NCI-H82 (cell line): ENCODE measurements at regions not wholly inside any gene's neighbourhood (a gene's known extent, or its start where the extent isn't known, plus 50 kb on each side); places are given as distances from the start of the nearest gene placed in this dataset.

Experiments
- DNase-seq: peaks from one replicate; lab custom pipeline; 2025; lab: John Stamatoyannopoulos, UW

DNA sequence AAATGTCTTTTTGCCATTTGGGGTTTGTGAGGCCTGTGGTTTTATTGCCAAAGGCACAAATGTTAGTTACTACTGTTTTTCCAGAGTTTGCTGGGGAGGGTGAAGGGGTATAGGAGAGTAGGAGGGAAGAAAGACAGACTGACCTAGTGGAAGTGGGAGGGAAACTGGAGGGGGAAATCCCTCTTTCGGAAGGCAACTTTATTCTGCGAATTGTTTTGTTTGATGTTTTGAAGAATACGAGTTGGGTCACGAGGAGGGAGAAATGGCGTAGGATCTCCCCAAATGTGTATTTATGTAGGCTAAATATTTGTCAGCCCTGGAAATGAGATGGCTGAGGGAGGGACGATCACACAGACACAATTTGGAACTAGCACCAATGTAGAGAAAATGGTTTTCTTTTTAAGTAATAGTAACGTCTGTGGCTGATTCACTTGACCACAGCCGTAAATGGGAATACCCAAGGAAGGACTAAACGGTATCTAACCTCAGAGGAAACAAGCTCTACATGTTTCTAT, 172.3 kb downstream of the ICOS start:
- peak; percentile 11 for DNase-seq

GRCh38 chr2:204109681-204110080, 173.1 kb downstream of the ICOS start:
- no peak for DNase-seq

DNA sequence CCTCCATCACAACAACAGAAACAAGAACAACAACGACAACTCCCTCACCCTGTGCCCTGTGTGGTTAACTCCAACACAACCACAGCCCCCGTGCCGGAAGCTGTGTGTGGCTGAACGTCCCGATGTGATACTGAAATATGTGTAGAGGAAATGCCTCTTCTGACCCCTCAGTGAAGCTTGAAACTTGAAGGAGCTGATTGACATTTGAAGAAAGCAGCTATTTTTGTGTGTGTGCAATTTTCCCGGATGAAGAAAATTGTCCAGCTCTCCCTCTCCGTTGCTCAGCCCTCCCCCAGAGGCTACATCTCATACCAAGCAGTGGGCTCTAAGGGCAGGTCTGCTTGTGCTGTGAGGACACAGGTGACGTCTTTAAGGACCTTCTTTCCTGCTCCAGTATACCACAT, 173.8 kb downstream of the ICOS start:
- no peak for DNase-seq

GRCh38 chr2:204110751-204111516, 174.4 kb downstream of the ICOS start:
- DNase-seq, result no peak

DNA sequence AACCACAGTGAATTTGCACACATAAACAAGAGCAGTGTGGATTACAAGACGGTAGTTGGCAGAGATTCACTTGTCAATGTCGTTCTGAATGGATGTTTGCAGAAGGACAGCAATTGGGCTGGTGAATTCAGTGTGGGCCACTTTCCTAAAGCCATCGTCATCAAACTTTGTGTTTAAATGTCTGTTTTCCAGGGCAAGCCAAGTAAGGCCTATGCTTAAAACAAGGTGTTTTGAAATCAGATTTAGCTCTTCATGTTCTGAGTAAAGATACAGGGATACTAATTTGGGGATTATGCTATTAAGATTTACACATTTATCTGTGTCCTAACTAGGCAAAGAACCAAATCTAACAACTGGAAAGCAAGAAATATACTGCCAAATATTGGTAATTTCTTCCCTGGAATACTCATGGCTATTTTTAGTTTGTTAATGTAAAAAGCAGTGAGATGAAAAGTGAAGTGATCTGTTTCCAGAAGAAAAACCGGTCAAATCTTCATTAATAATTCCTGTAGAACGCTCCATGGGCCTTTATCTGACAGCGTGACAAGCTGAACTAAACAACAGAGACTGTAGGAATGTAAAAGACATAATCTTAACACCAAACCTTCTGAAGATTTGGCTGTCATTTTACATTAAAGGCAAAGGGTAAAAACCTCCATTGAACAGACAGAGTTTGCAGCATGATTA, 175.7 kb downstream of the ICOS start:
- no peak for DNase-seq

- DNase-seq, result no peak
Measured at GRCh38 chr2:204114295-204115136, 178.0 kb downstream of the ICOS start.

- no peak for DNase-seq
Measured at GRCh38 chr2:204115137-204116056, 178.8 kb downstream of the ICOS start.

DNA sequence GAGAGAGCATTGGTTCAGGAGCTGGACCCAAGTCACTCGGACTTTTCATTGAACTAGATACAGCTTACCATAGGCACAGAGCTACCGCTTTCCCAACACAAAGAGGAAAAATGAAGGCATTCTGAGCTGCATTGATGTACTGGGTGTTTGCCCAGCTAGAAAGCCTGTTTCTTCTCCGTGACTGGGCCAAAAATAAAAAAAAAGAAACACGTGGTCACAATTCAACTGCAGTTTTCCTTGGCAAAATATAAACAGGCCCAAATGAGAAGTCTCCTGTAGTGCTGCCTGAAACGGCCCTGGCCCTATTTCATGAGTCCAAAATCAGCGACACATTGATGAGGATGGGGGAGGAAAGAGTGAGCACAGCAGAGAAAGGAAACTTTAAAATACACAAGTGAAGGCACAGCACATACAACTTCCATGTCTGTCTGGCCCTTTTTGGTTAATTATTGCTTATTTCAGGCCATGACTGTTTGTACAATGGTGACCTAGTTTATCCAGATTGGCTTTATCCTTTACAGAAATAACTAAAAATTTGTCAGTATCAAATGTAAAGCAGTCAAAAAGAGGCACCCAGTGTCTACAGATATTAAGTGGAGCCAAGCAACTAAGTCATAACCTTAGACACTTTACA, 179.7 kb downstream of the ICOS start:
- no peak for DNase-seq

GRCh38 chr2:204122425-204122824, 185.9 kb downstream of the ICOS start:
- no peak for DNase-seq

DNA sequence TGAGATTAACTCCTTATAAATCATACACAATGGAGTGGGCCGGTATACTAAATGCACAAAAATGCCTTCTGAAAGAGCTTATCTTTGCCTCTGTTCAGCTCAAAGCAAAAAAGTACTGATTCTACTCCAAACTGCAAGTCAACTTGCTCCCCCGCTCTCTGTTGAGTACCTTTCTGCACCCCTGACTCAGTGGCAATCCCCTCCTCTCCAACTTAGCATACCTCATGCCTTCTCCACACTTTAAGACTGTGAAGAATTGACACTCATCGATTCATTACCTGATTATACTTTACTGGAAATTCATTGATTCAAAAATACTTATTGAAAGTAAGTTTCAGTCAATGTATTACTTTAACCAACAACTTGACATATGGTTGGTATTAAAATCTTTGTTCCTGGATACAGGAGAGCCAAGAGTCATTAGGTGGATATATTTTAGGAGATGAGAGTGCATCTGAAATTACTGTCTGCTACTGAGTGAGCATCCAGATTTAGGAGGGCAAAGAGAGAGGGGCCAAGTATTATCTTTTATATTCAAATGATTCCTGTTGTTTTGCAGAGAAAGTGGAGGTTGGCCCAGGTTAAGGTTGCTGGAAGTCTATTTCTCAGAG, 187.7 kb downstream of the ICOS start:
- no peak for DNase-seq

DNA sequence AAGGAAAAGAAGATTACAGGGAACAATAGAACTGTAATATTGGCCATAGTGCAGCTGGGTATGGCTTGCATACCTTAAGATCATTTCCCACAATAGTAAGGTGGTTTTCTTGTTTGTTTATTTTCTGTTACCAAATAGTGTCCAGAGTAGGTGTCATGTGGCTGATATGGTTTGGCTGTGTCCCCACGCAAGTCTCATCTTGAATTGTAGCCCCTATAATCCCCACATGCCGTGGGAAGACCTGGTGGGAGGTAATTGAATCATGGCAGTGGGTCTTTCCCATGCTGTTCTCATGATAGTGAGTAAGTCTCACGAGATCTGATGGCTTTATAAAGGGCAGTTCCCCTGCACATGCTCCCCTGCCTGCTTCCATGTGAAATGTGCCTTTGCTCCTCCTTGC, 190.1 kb downstream of the ICOS start:
- no peak for DNase-seq

DNA sequence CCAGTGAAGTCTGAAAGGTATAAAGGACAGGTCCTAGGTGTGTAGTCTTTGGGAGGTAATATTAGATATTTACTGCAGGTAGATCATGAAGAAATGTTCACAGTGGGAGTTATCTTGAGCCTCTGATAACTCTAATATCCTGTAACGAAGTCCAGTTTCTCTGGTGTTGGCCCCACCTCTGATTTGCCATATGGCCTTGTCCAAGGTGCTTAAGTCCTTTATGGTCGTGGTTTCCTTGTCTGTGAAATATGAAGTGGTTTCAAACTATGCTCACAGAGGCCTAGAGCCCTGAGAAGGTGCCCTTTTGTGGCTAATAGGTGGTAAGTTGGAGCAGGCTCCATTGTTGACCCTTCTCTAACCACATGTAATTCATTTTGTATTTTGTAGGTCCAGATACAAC, 190.7 kb downstream of the ICOS start:
- no peak for DNase-seq

DNA sequence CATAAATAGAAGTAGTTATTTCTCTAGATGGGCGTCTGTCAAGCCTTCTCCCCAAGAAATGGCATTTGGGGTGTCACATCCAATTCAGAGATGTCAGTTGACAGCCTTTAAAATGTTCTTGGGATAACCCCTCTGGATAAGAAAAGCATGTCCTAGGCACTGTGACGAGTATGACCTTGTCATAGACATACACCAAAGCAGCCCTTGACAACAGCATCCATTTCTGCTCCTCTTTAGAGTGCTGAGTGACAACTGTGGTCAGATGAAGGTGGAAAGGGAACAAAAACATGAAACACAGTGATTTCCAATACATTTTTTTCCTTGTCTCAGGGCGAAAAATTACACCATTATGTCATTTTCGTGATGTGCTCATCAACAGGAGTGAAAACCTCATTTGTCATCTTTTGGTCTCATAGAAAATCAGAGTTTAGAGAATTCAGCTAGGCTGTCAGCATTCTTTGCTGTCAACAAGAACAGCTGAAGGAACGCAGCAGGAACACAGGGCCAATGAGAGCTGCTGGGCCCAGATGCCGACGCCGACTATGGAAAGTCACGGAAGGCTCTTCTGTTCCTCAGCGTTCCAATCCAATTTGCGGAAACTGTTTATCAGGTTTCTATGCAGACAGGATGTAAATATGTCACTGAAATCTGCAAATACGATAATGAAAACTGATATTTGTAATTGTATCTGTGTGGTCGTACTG, 193.2 kb downstream of the ICOS start:
- DNase-seq, result peak; percentile 79

GRCh38 chr2:204131621-204132020, 195.1 kb downstream of the ICOS start:
- no peak for DNase-seq

DNA sequence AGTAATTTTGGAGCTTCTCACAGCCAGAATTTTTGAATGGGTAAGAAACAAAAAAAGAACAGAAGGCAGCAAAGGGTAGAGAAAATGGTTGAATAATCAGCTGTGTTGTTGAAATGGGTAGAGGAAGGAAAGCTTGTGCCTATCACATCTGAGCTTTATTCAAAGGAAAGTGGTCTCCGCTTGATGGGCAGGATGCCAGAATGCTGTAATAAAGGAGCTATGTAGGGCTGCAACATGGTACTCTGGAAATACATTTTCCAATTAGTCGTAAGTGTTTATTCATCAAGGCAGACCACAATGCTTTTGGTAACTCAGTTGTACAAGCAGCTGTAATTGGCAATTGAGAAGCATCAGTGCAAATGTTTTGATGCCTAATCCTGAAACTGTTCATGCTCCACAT, 196.9 kb downstream of the ICOS start:
- DNase-seq, result no peak

DNA sequence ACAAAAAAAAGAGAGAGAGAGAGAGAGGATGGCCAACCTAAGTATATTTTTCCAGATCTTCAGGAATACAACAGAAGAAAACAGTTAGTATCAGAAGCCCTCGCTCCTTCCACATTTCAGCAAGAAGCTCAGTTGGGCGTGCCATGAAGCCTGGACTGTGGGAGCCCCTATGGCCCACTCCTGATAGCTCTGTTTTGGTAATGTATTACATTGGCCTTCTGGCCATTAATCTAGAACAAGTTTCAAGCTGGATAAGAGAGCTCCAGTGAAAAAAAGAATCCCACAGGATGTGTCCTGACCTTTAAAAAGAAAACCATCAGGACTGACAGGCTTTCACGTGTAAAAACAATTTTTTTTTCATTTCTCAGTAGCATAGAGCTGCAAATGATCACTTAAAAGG, 197.9 kb downstream of the ICOS start:
- no peak for DNase-seq

DNA sequence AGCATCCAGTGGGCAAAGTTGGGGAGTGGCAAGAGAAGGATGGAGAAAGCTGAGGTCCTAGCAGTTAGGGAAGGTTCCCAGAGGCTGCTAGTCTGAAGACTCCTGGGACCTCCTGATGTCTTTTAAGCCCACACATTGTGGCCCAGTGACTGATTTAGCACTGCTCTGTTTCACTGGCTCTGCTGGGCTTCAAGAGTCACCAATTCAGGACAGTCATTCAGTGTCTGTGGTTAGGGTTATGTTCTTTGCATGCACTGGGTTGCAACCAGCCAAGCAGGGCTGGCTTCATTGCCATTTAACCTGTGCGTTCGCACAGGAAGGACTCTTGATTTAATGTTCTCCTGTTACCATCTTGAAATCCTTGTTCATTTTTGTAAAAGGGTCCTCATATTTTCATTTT, 199.2 kb downstream of the ICOS start:
- no peak for DNase-seq

GRCh38 chr2:204138206-204138605, 201.6 kb downstream of the ICOS start:
- DNase-seq, result no peak

DNA sequence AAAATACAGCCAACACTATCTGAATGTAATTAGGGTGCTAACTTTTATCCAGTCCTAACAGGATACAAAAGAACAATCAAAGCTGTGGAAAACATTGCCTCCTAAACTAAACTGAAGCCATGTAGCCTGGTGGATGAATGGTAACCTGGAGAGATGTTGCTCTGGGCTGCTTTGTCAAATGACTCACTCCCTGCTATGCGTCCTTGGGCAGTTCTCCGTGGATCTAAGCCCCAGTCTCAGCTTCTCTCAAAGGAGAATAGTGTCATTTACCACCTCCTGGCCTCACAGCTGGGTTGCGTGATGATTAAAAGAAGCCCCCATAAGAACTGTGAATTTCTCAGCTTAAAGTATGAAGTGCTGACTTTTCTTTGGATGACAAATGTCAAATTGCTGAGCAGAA, 203.7 kb downstream of the ICOS start:
- DNase-seq, result no peak
